NB4 (cell line): ENCODE measurements at regions not wholly inside any gene's neighbourhood (a gene's known extent, or its start where the extent isn't known, plus 50 kb on each side); places are given as distances from the start of the nearest gene placed in this dataset.

Experiments used
- CTCF ChIP-seq: IDR thresholded peaks from one replicate; pipeline ENCODE4 v1.5.1; 2012; ENCODE audit warnings: low read depth, low read length
- POLR2A ChIP-seq: IDR thresholded peaks from 2 replicates; pipeline ENCODE4 v1.6.1; 2011; ENCODE audit warnings: mild to moderate bottlenecking; ENCODE audit not compliant: insufficient read length; ENCODE audit errors: extremely low read depth

- TF ChIP-seq CTCF = no peak
- no peak for TF ChIP-seq POLR2A
Measured at GRCh38 chr7:125055376-125055775, 125.8 kb upstream of the POT1 start.
